Fibroblast of villous mesenchyme (primary cell): ENCODE measurements at regions not wholly inside any gene's neighbourhood (a gene's known extent, or its start where the extent isn't known, plus 50 kb on each side); places are given as distances from the start of the nearest gene placed in this dataset.
"Not testable (repeated sequence)": the region's sequence is repeated elsewhere in the genome, so short reads cannot be mapped to it uniquely, and the experiment has no call there.

Source experiments
- DNase-seq: peaks from one replicate; pipeline ENCODE4 v3.0.0-alpha.2; 2010; ENCODE audit warnings: low read depth
- H3K4me3 ChIP-seq: 2 replicates; pipeline ENCODE4 v1.5.1; 2011; ENCODE audit warnings: low read depth, mild to moderate bottlenecking, low read length
- TF ChIP-seq, protein P1 (sequence below): IDR thresholded peaks from 2 replicates; pipeline ENCODE4 v1.5.1; 2012; ENCODE audit warnings: low read depth, mild to moderate bottlenecking, low read length; ENCODE audit not compliant: insufficient read depth

DNA sequence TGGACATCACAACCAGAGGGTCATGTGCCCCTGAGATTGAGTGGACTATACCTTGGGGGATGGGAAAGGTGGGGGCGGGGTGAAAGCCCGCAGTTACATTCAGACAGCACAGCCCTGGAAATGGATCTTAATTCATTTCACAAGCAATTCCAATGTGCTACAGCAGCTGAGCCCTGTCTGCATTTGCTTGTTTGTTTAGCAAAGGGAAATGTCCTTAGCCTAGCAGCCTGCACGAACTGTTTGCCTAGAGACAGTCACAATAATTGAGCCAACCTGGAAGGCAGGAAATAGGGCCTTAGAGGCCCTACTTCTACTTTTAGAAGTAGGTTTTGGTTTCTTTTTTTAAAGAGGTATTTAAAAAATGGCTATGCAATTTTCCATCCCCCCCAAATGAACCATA is 177.3 kb upstream of the KL start:
- peak; percentile 28 for DNase-seq

GRCh38 chr13:32840113-32840512 is 176.1 kb upstream of the KL start:
- no peak overlapping the region for H3K4me3 ChIP-seq
- no peak for DNase-seq
- TF ChIP-seq, protein P1, sequence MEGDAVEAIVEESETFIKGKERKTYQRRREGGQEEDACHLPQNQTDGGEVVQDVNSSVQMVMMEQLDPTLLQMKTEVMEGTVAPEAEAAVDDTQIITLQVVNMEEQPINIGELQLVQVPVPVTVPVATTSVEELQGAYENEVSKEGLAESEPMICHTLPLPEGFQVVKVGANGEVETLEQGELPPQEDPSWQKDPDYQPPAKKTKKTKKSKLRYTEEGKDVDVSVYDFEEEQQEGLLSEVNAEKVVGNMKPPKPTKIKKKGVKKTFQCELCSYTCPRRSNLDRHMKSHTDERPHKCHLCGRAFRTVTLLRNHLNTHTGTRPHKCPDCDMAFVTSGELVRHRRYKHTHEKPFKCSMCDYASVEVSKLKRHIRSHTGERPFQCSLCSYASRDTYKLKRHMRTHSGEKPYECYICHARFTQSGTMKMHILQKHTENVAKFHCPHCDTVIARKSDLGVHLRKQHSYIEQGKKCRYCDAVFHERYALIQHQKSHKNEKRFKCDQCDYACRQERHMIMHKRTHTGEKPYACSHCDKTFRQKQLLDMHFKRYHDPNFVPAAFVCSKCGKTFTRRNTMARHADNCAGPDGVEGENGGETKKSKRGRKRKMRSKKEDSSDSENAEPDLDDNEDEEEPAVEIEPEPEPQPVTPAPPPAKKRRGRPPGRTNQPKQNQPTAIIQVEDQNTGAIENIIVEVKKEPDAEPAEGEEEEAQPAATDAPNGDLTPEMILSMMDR = no peak

More for the DNA sequence above, 177.3 kb upstream of the KL start:
- no peak overlapping the region for H3K4me3 ChIP-seq
- TF ChIP-seq, protein P1 = no peak

GRCh38 chr13:32840989-32841713 is 175.1 kb upstream of the KL start:
- no peak for DNase-seq
- TF ChIP-seq, protein P1 = no peak
- no peak overlapping the region for H3K4me3 ChIP-seq

DNA sequence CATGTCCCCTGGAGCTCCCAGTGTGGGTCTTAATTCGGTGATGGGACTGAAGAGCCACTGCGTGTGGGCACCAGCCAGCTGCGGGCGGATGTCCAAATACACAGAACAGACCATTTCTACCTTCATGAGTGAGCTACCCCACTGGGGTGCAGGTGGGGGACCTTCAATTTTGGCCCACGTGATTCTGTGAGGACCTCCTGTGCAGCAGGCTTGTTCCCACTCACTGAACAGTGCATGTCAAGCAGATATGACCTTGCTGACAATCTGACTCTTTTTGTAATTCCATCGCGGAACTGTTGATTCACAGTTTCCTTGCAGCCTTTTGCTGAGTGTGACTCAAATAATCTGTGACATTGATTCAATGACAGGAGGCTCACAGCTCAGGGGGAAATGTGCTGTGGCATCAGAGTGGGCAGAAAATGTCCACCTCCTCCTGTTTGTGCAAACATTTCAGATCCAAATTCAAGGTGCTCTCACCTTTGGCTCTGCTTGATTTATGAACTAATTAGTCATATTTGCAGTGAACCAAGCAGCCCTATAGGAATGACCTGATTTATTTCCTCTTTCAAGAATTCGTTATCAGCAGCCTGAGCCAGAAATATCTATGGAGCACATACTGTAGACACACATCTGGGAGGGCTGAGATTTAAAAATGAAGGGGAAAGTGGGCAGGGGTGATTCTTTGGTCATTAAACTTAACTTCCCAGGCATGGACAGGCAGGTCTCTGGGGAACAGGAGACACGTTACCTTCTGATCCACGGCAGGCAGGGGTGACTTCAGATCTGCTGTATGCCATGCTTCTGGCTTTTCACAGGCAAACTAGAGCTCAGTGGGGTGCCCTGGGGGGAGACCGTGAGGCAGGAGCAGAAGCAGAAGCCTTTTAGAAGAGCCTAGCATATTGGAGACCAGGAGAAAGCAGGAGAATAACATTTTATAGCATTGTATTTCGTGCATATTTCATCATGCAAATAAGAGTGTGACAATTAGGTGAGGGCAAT is 170.0 kb upstream of the KL start:
- TF ChIP-seq, protein P1 = no peak
- DNase-seq = no peak
- H3K4me3 ChIP-seq = no peak overlapping the region

DNA sequence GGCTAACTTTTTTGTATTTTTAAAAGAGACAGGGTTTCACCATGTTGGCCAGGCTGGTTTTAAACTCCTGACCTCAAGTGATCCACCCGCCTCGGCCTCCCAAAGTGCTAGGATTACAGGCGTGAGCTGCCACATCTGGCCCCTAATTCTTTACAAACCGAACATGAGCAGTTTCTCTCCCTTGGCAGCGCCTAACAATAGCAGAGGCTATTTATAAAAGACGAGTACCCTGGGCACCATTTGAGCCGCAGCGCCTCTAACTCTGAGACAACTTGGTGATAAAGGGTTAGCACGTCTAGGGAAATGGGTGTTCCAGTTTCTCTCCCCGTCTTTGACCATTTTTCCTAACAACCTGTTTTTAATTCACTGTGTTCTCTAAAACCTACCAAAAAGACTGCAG is 168.2 kb upstream of the KL start:
- DNase-seq, H3K4me3 ChIP-seq: not testable (repeated sequence)

- TF ChIP-seq, protein P1 = no peak
- no peak for DNase-seq
- no peak overlapping the region for H3K4me3 ChIP-seq
Observed at GRCh38 chr13:32849369-32849768, 166.9 kb upstream of the KL start.
